PC-3 (cell line): ENCODE measurements at regions not wholly inside any gene's neighbourhood (a gene's known extent, or its start where the extent isn't known, plus 50 kb on each side); places are given as distances from the start of the nearest gene placed in this dataset.

Experiments
- ATAC-seq: fragments of 200-7000 bp; cut with Tn5 transposase; 2 replicates; pipeline ENCODE4 v1.9.1; 2020; ENCODE audit warnings: mild to moderate bottlenecking, moderate library complexity
- BruUV-seq: library from RNA; stranded (reverse); fragments of 400-500 nt; replicated peaks from 2 replicates; lab custom pipeline; 2021; lab: Mats Ljungman, UMichigan
- CTCF ChIA-PET: fragments of 300-600 bp; sonication (Branson Sonifier 250); formaldehyde crosslinking; loops from one replicate; lab custom pipeline; 2022; ENCODE audit warnings: antibody characterized with exemption; lab: Charles Lee
- POLR2A ChIA-PET: fragments of 300-600 bp; sonication (Branson Sonifier 250); formaldehyde crosslinking; loops from one replicate; lab custom pipeline; 2022; ENCODE audit warnings: antibody characterized with exemption; ENCODE audit not compliant: unreplicated experiment; lab: Charles Lee
- DNase-seq: peaks from one replicate; pipeline ENCODE4 v3.0.0-alpha.2; 2015
- H2AFZ ChIP-seq: fragments of 300-600 bp; sonication (generic); 2 replicates; pipeline ENCODE4 v1.6.0; 2016; ENCODE audit warnings: antibody characterized with exemption, low read length
- H3F3A ChIP-seq: fragments of 300-600 bp; sonication (generic); one replicate; pipeline ENCODE4 v1.6.0; 2017; ENCODE audit warnings: antibody characterized with exemption, low read length, control low read depth, mild to moderate bottlenecking; ENCODE audit not compliant: unreplicated experiment
- H3K27ac ChIP-seq: fragments of 300-600 bp; sonication (generic); 2 replicates; pipeline ENCODE4 v1.5.1; 2016; ENCODE audit warnings: mild to moderate bottlenecking, low read length
- H3K27me3 ChIP-seq: fragments of 300-600 bp; sonication (generic); 2 replicates; pipeline ENCODE4 v1.6.1; 2016; ENCODE audit warnings: low read length, mixed read lengths
- H3K36me3 ChIP-seq: fragments of 300-600 bp; sonication (generic); 2 replicates; pipeline ENCODE4 v1.6.1; 2016; ENCODE audit warnings: low read depth, mixed run types, low read length, mixed read lengths
- H3K4me1 ChIP-seq: fragments of 300-600 bp; sonication (generic); 2 replicates; pipeline ENCODE4 v1.5.1; 2016; ENCODE audit warnings: low read length; ENCODE audit not compliant: insufficient read depth
- H3K4me2 ChIP-seq: fragments of 300-600 bp; sonication (generic); 2 replicates; pipeline ENCODE4 v1.6.0; 2016; ENCODE audit warnings: low read length
- H3K4me3 ChIP-seq: fragments of 300-600 bp; sonication (generic); 2 replicates; pipeline ENCODE4 v1.5.1; 2016; ENCODE audit warnings: mild to moderate bottlenecking, low read length, mixed read lengths
- H3K79me2 ChIP-seq: fragments of 300-600 bp; sonication (generic); 2 replicates; pipeline ENCODE4 v1.6.1; 2017; ENCODE audit warnings: low read length, mixed read lengths
- H3K9ac ChIP-seq: fragments of 300-600 bp; sonication (generic); 2 replicates; pipeline ENCODE4 v1.6.0; 2016; ENCODE audit warnings: mild to moderate bottlenecking, low read length
- H3K9me2 ChIP-seq: fragments of 300-600 bp; sonication (generic); replicated peaks from 2 replicates; pipeline ENCODE4 v1.6.1; 2016; ENCODE audit warnings: mixed run types, low read length, mixed read lengths
- H3K9me3 ChIP-seq: fragments of 300-600 bp; sonication (generic); 2 replicates; pipeline ENCODE4 v1.6.1; 2016; ENCODE audit warnings: low read length, mixed read lengths
- H4K20me1 ChIP-seq: fragments of 300-600 bp; sonication (generic); 2 replicates; pipeline ENCODE4 v1.6.1; 2016; ENCODE audit warnings: low read length, mixed read lengths
- CTCF ChIP-seq: fragments of 300-600 bp; sonication (generic); conservative IDR thresholded peaks from 2 replicates; pipeline ENCODE4 v1.5.1; 2017; ENCODE audit warnings: antibody characterized with exemption, low read depth, mild to moderate bottlenecking, low read length
- EZH2 ChIP-seq: fragments of 300-600 bp; sonication (generic); IDR thresholded peaks from one replicate; pipeline ENCODE4 v1.6.1; 2017; ENCODE audit warnings: antibody characterized with exemption, mild to moderate bottlenecking, low read length; ENCODE audit not compliant: unreplicated experiment
- EZH2phosphoT487 ChIP-seq: fragments of 300-600 bp; sonication (generic); IDR thresholded peaks from 2 replicates; pipeline ENCODE4 v1.6.1; 2018; ENCODE audit warnings: mild to moderate bottlenecking, antibody characterized with exemption, low read length, borderline replicate concordance
- intact Hi-C: fragments of 100-400 bp; cut with micrococcal nuclease; formaldehyde crosslinking; loops from 2 replicates; pipeline ENCODE4 v1.9.0; 2023

DNA sequence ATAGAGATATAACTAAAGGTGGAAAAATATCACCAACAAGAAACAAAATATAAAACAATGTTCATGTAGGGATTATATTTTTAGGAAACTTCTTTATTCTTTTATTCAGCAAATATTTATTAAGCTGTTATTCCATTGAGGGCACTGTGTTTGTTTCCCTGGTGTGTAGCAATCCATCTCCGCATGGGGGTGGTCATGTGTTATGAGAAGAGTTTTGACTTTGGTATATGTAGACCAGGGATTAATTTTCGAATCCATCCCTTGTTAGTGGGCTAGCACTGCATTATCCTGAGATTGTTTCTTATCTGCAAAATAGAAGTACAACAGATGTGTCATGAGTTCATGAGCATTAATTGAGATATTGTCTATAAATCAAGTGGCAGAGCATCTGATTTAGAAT lies 190.2 kb upstream of the LRRC7 start:
- POLR2A ChIA-PET: no interaction called here
- DNase-seq (no peak), ATAC-seq (no peak)
- H3K79me2 ChIP-seq: no peaks in the 10 kb centered on the region
- no peaks in the 10 kb centered on the region for H4K20me1 ChIP-seq
- H3K27ac ChIP-seq: no peak overlapping the region
- no peaks in the 10 kb centered on the region for H3K36me3 ChIP-seq
- H3K27me3 ChIP-seq: no peaks in the 10 kb centered on the region
- no peak overlapping the region for H3K4me2 ChIP-seq
- no peaks in the 10 kb centered on the region for H3K9me2 ChIP-seq
- H3K4me1 ChIP-seq: no peaks in the 10 kb centered on the region
- CTCF ChIA-PET: no interaction called here
- TF ChIP-seq EZH2: no peak
- TF ChIP-seq EZH2phosphoT487: no peak
- TF ChIP-seq CTCF: no peak
- intact Hi-C loops: no loop called here
- no peaks in the 10 kb centered on the region for H3K9me3 ChIP-seq
- no peak overlapping the region for H3K4me3 ChIP-seq
- no peak overlapping the region for H2AFZ ChIP-seq
- BruUV-seq: no TSS peak
- no peak overlapping the region for H3K9ac ChIP-seq
- H3F3A ChIP-seq: no peaks in the 10 kb centered on the region

DNA sequence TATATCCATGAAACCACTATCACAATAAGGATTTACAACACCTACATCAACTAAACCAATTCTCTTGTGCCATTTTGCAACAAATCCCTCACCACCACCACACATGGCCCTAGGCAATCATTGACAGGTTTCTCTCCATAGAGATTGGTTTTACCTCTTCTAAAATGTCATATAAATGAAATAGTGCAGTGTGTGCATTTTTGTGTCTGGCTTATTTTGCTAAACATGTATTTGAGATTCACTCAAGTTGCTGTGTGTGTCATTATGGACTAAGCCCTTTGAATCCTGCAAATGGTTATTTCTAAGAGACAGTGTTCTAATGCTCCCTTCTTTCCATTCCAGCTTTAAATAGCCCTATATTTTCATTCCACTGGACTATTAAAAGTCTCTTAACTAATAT lies 179.7 kb upstream of the LRRC7 start:
- H3F3A ChIP-seq: no peaks in the 10 kb centered on the region
- H2AFZ ChIP-seq: no peak overlapping the region
- no peaks in the 10 kb centered on the region for H3K27me3 ChIP-seq
- no peak overlapping the region for H3K4me3 ChIP-seq
- BruUV-seq: no TSS peak
- H3K4me1 ChIP-seq: no peaks in the 10 kb centered on the region
- no peak overlapping the region for H3K9ac ChIP-seq
- no peaks in the 10 kb centered on the region for H4K20me1 ChIP-seq
- intact Hi-C loops: no loop called here
- POLR2A ChIA-PET: no interaction called here
- H3K4me2 ChIP-seq: no peak overlapping the region
- ATAC-seq (no peak), DNase-seq (no peak)
- no peaks in the 10 kb centered on the region for H3K9me3 ChIP-seq
- H3K36me3 ChIP-seq: no peaks in the 10 kb centered on the region
- no peaks in the 10 kb centered on the region for H3K9me2 ChIP-seq
- CTCF ChIA-PET: no interaction called here
- TF ChIP-seq EZH2 (no peak), CTCF (no peak)
- H3K79me2 ChIP-seq: no peaks in the 10 kb centered on the region
- no peak overlapping the region for H3K27ac ChIP-seq

GRCh38 chr1:69400128-69400527 lies 167.6 kb upstream of the LRRC7 start:
- Histone ChIP-seq H3K9me3 (no peaks in the 10 kb centered on the region), H3K27me3 (no peaks in the 10 kb centered on the region), H3K36me3 (no peaks in the 10 kb centered on the region), H3K4me2 (no peak overlapping the region), H3K27ac (no peak overlapping the region), H2AFZ (no peak overlapping the region), H3K4me3 (no peak overlapping the region), H3F3A (no peaks in the 10 kb centered on the region), H3K9me2 (no peaks in the 10 kb centered on the region), H3K4me1 (no peaks in the 10 kb centered on the region), H4K20me1 (no peaks in the 10 kb centered on the region), H3K79me2 (no peaks in the 10 kb centered on the region), H3K9ac (no peak overlapping the region)
- ATAC-seq (no peak), DNase-seq (no peak)
- no TSS peak for BruUV-seq
- intact Hi-C loops: no loop called here
- ChIA-PET CTCF (no interaction called here), POLR2A (no interaction called here)
- no peak for TF ChIP-seq EZH2
- TF ChIP-seq CTCF: no peak
- TF ChIP-seq EZH2phosphoT487: no peak
